Natural killer cell (primary cell): ENCODE measurements at regions not wholly inside any gene's neighbourhood (a gene's known extent, or its start where the extent isn't known, plus 50 kb on each side); places are given as distances from the start of the nearest gene placed in this dataset.
"Not testable (repeated sequence)": the region's sequence is repeated elsewhere in the genome, so short reads cannot be mapped to it uniquely, and the experiment has no call there.

ENCODE experiments used
- ATAC-seq, 3 donors: fragments of 150-1000 bp in 2 of 3; fragments of 200-7000 bp in 1 of 3; cut with Tn5 transposase; 1 replicate in 1 of 3; 2 replicates in 2 of 3; pipeline ENCODE4 v1.10.0; 2021; ENCODE audit warnings: mild to moderate bottlenecking in 2 of 3, moderate library complexity in 2 of 3
- DNase-seq, 2 donors: peaks; one replicate each; pipeline versions ENCODE4 v3.0.0 to v3.0.0-alpha.2; 2013 to 2021; ENCODE audit warnings: mixed read lengths in 1 of 2
- H3K27ac ChIP-seq: one replicate; pipeline ENCODE4 v1.5.1; 2013; ENCODE audit warnings: mild to moderate bottlenecking, low read length
- H3K27me3 ChIP-seq: one replicate; pipeline ENCODE4 v1.6.1; 2013; ENCODE audit warnings: low read length; ENCODE audit not compliant: control insufficient read depth, insufficient read depth
- H3K36me3 ChIP-seq: one replicate; pipeline ENCODE4 v1.6.1; 2013; ENCODE audit warnings: low read length; ENCODE audit not compliant: control insufficient read depth, insufficient read depth
- H3K4me1 ChIP-seq: one replicate; pipeline ENCODE4 v1.6.1; 2013; ENCODE audit warnings: low read length; ENCODE audit not compliant: control insufficient read depth, insufficient read depth
- H3K4me3 ChIP-seq: one replicate; pipeline ENCODE4 v1.5.1; 2013; ENCODE audit warnings: low read length
- H3K9me3 ChIP-seq: one replicate; pipeline ENCODE4 v1.6.1; 2013; ENCODE audit warnings: low read length; ENCODE audit not compliant: control insufficient read depth, insufficient read depth
- H3K27ac Mint-ChIP-seq, 2 donors: one replicate each; pipeline ENCODE4 v1.8.0; 2022; ENCODE audit warnings: mild to moderate bottlenecking in 2 of 2, mixed read lengths in 2 of 2, moderate library complexity in 1 of 2
- H3K27me3 Mint-ChIP-seq, 2 donors: one replicate each; pipeline ENCODE4 v1.8.0; 2022; ENCODE audit warnings: low read depth in 2 of 2, mixed read lengths in 2 of 2
- H3K36me3 Mint-ChIP-seq: one replicate; pipeline ENCODE4 v1.8.0; 2022; ENCODE audit warnings: mixed read lengths
- H3K4me1 Mint-ChIP-seq, 2 donors: one replicate each; pipeline ENCODE4 v1.8.0; 2022; ENCODE audit warnings: mixed read lengths in 2 of 2
- H3K4me3 Mint-ChIP-seq: one replicate; pipeline ENCODE4 v1.8.0; 2022; ENCODE audit warnings: mild to moderate bottlenecking, moderate library complexity, mixed read lengths
- H3K9me3 Mint-ChIP-seq, 2 donors: one replicate each; pipeline ENCODE4 v1.8.0; 2022; ENCODE audit warnings: mixed read lengths in 2 of 2
- WGBS: methylation state at CpG from one replicate; pipeline ENCODE4 v1.1.7; 2013; ENCODE audit warnings: missing lambda C conversion rate; ENCODE audit not compliant: insufficient coverage; 5-methylcytosine and 5-hydroxymethylcytosine counted together
- intact Hi-C: fragments of 100-400 bp; cut with micrococcal nuclease; formaldehyde crosslinking; loops from one replicate; pipeline ENCODE4 v1.14.2; 2022

- H3K27me3 Mint-ChIP-seq, H3K4me1 Mint-ChIP-seq, intact Hi-C loops, H3K27ac Mint-ChIP-seq, H3K9me3 Mint-ChIP-seq, H3K4me3 Mint-ChIP-seq, H3K27ac ChIP-seq, H3K9me3 ChIP-seq, H3K4me1 ChIP-seq, H3K36me3 ChIP-seq, H3K4me3 ChIP-seq, ATAC-seq, DNase-seq, H3K27me3 ChIP-seq, H3K36me3 Mint-ChIP-seq: not testable (repeated sequence)
- WGBS: no CpG with 5 or more reads among the region's 19 CpGs
These were observed 686.4 kb downstream of the KCNJ18 start for GRCh38 chr17:22378748-22379147.

DNA sequence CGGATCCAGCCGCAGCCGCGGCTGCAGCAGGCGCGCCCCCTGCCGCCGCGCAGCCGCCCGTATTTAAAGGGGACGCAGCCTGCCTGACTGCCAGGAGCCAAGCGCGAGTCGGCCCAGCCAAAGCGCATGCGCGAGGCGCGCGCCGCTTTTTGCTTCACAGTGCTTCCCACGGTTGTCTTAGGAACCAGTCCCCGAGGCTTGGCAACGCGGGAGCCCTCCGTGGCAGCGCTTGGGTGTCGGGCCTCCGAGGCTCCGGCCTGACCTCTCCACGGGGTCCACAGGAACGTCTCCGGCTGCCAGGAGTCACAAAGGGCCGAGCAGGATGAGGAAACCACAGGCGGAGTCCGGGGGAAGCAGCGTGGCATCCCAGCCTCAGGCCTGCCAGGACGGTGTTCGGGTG lies 689.3 kb downstream of the KCNJ18 start:
- H3K36me3 ChIP-seq, intact Hi-C loops, H3K4me3 ChIP-seq, H3K4me3 Mint-ChIP-seq, H3K4me1 Mint-ChIP-seq, H3K27ac Mint-ChIP-seq, H3K27ac ChIP-seq, H3K36me3 Mint-ChIP-seq, H3K9me3 Mint-ChIP-seq, ATAC-seq, H3K4me1 ChIP-seq, H3K27me3 Mint-ChIP-seq, DNase-seq, H3K27me3 ChIP-seq, H3K9me3 ChIP-seq: not testable (repeated sequence)
- no CpG with 5 or more reads among the region's 40 CpGs for WGBS

DNA sequence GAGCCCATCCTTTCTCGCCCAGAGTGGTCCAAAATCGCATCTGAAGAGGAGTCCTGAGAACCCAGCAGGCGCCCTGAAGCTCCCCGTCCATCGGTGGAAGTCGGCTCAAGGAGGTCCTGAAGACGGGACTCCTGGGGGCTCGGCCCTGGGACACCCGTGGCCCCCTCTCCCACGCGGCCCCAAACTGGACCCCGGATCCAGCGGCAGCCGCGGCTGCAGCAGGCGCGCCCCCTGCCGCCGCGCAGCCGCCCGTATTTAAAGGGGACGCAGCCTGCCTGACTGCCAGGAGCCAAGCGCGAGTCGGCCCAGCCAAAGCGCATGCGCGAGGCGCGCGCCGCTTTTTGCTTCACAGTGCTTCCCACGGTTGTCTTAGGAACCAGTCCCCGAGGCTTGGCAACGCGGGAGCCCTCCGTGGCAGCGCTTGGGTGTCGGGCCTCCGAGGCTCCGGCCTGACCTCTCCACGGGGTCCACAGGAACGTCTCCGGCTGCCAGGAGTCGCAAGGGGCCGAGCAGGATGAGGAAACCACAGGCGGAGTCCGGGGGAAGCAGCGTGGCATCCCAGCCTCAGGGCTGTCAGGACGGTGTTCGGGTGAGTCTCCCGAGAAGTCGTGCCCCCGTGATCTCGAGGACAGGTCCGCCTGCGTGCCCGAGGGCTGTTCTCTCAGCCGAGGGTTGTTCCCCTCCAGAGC lies 691.6 kb downstream of the KCNJ18 start:
- H3K4me1 ChIP-seq, H3K36me3 ChIP-seq, H3K9me3 ChIP-seq, H3K27me3 ChIP-seq, H3K27ac ChIP-seq, ATAC-seq, H3K4me3 ChIP-seq, H3K36me3 Mint-ChIP-seq, H3K4me3 Mint-ChIP-seq, intact Hi-C loops, H3K27me3 Mint-ChIP-seq, H3K9me3 Mint-ChIP-seq, H3K27ac Mint-ChIP-seq, H3K4me1 Mint-ChIP-seq: not testable (repeated sequence)
- peak in 1 of 2 donors; percentile 25 for DNase-seq
- WGBS: no CpG with 5 or more reads among the region's 60 CpGs

DNA sequence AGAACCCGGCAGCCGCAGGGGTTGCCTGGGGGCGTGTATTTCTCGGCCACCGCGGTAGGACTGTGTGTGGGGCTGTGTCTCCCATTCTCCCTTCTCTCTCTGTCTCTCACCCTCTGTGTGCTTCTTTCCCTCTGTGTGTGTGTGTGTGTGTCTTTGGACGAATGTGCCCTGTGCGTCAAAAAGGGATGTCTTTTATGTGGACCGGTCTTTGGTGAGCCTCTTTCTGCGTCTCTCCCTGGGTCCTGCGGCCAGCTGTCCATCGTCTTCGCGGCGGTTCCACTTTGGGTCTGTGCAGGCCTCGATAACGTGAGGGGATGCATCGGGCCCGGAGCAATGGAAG lies 692.1 kb downstream of the KCNJ18 start:
- intact Hi-C loops, H3K4me3 ChIP-seq, H3K27me3 Mint-ChIP-seq, H3K27me3 ChIP-seq, H3K9me3 Mint-ChIP-seq, H3K27ac ChIP-seq, H3K9me3 ChIP-seq, H3K4me1 ChIP-seq, H3K27ac Mint-ChIP-seq, H3K36me3 ChIP-seq, H3K4me1 Mint-ChIP-seq, H3K36me3 Mint-ChIP-seq, H3K4me3 Mint-ChIP-seq, DNase-seq, ATAC-seq: not testable (repeated sequence)
- WGBS: no CpG with 5 or more reads among the region's 19 CpGs

DNA sequence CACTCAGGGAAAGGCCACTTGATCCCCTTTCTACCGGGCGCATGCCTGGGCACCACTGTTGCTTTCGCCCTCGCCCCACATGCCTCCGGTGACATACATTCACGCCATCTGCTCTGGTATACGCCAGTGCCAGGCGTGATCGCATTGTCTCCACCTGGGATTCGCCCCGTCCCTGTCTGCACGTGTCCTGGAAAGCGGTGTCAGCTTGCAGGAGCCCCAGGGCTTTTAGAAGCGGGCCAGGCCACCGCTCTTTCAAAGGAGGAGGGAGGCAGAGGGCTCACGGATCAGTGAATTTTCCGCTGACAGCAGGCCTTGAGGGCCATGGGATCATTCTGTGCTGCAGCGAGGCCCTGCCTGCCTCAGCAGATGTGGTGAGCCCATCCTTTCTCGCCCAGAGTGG lies 706.1 kb downstream of the KCNJ18 start:
- H3K27ac ChIP-seq, ATAC-seq, H3K36me3 Mint-ChIP-seq, H3K9me3 Mint-ChIP-seq, H3K4me1 ChIP-seq, H3K4me3 ChIP-seq, H3K27me3 ChIP-seq, intact Hi-C loops, H3K27ac Mint-ChIP-seq, H3K9me3 ChIP-seq, H3K4me1 Mint-ChIP-seq, H3K4me3 Mint-ChIP-seq, DNase-seq, H3K27me3 Mint-ChIP-seq, H3K36me3 ChIP-seq: not testable (repeated sequence)
- WGBS: no CpG with 5 or more reads among the region's 19 CpGs

GRCh38 chr17:22399037-22399436 lies 706.7 kb downstream of the KCNJ18 start:
- intact Hi-C loops, H3K9me3 Mint-ChIP-seq, ATAC-seq, H3K4me1 ChIP-seq, H3K36me3 ChIP-seq, H3K9me3 ChIP-seq, H3K4me3 Mint-ChIP-seq, DNase-seq, H3K27ac ChIP-seq, H3K4me3 ChIP-seq, H3K27me3 ChIP-seq, H3K27ac Mint-ChIP-seq, H3K4me1 Mint-ChIP-seq, H3K36me3 Mint-ChIP-seq, H3K27me3 Mint-ChIP-seq: not testable (repeated sequence)
- WGBS: no CpG with 5 or more reads among the region's 40 CpGs

- intact Hi-C loops, H3K27me3 ChIP-seq, H3K9me3 ChIP-seq, H3K4me3 Mint-ChIP-seq, H3K4me1 Mint-ChIP-seq, H3K27ac Mint-ChIP-seq, H3K36me3 ChIP-seq, H3K9me3 Mint-ChIP-seq, ATAC-seq, H3K4me1 ChIP-seq, H3K36me3 Mint-ChIP-seq, H3K27ac ChIP-seq, H3K4me3 ChIP-seq, DNase-seq, H3K27me3 Mint-ChIP-seq: not testable (repeated sequence)
- no CpG with 5 or more reads among the region's 39 CpGs for WGBS
These were observed 712.8 kb downstream of the KCNJ18 start for GRCh38 chr17:22405080-22405479.
